GM11168 (cell line): ENCODE measurements at regions not wholly inside any gene's neighbourhood (a gene's known extent, or its start where the extent isn't known, plus 50 kb on each side); places are given as distances from the start of the nearest gene placed in this dataset.
"Not testable (repeated sequence)": the region's sequence is repeated elsewhere in the genome, so short reads cannot be mapped to it uniquely, and the experiment has no call there.

Experiments used
- in situ Hi-C: fragments of 300-500 bp; cut with MboI; formaldehyde crosslinking; loops from one replicate; pipeline ENCODE4 v1.12.0; 2022; ENCODE audit warnings: low sequenced_read_pairs; ENCODE audit not compliant: unreplicated experiment

- in situ Hi-C loops: no loop called here
These were observed 340.8 kb upstream of the NDST4 start for GRCh38 chr4:115454228-115454627.

- in situ Hi-C loops: no loop called here
These were observed 340.0 kb upstream of the NDST4 start for GRCh38 chr4:115453416-115453815.

GRCh38 chr4:115452229-115452628, 338.8 kb upstream of the NDST4 start:
- in situ Hi-C loops: not testable (repeated sequence)

- in situ Hi-C loops: no loop called here
These were observed 324.3 kb upstream of the NDST4 start for GRCh38 chr4:115437739-115438138.

GRCh38 chr4:115433491-115433890, 320.1 kb upstream of the NDST4 start:
- in situ Hi-C loops: no loop called here

- in situ Hi-C loops: no loop called here
These were observed 316.6 kb upstream of the NDST4 start for GRCh38 chr4:115430024-115430423.

GRCh38 chr4:115428455-115428854, 315.0 kb upstream of the NDST4 start:
- in situ Hi-C loops: no loop called here

- in situ Hi-C loops: no loop called here
These were observed 311.4 kb upstream of the NDST4 start for GRCh38 chr4:115424852-115425251.

- in situ Hi-C loops: no loop called here
These were observed 305.4 kb upstream of the NDST4 start for GRCh38 chr4:115418635-115419396.

GRCh38 chr4:115396034-115396433, 282.6 kb upstream of the NDST4 start:
- in situ Hi-C loops: no loop called here

GRCh38 chr4:115376866-115377265, 263.4 kb upstream of the NDST4 start:
- in situ Hi-C loops: no loop called here

GRCh38 chr4:115374621-115375020, 261.2 kb upstream of the NDST4 start:
- in situ Hi-C loops: no loop called here

GRCh38 chr4:115370490-115370889, 257.1 kb upstream of the NDST4 start:
- in situ Hi-C loops: no loop called here

GRCh38 chr4:115370012-115370411, 256.6 kb upstream of the NDST4 start:
- in situ Hi-C loops: no loop called here

- in situ Hi-C loops: no loop called here
These were observed 253.0 kb upstream of the NDST4 start for GRCh38 chr4:115366390-115366789.

- in situ Hi-C loops: no loop called here
These were observed 251.8 kb upstream of the NDST4 start for GRCh38 chr4:115365185-115365584.

GRCh38 chr4:115361781-115362180, 248.4 kb upstream of the NDST4 start:
- in situ Hi-C loops: no loop called here

- in situ Hi-C loops: no loop called here
These were observed 247.0 kb upstream of the NDST4 start for GRCh38 chr4:115360431-115360830.

- in situ Hi-C loops: no loop called here
These were observed 244.4 kb upstream of the NDST4 start for GRCh38 chr4:115357776-115358175.

- in situ Hi-C loops: no loop called here
These were observed 242.8 kb upstream of the NDST4 start for GRCh38 chr4:115356176-115356575.

- in situ Hi-C loops: no loop called here
These were observed 241.9 kb upstream of the NDST4 start for GRCh38 chr4:115355329-115355728.

- in situ Hi-C loops: no loop called here
These were observed 239.9 kb upstream of the NDST4 start for GRCh38 chr4:115353370-115353769.
